Prostate gland (tissue), 2 donors: ENCODE measurements at regions not wholly inside any gene's neighbourhood (a gene's known extent, or its start where the extent isn't known, plus 50 kb on each side); places are given as distances from the start of the nearest gene placed in this dataset.

Experiments
- DNase-seq: peaks from one replicate; pipeline ENCODE4 v3.0.0-alpha.2; 2019; ENCODE audit warnings: low spot score
- H3K27ac ChIP-seq, 2 donors: fragments of 200-600 bp; sonication (generic); 2 replicates each; pipeline ENCODE4 v1.5.1; 2017 to 2019
- H3K27me3 ChIP-seq: fragments of 200-600 bp; sonication (generic); replicated peaks from 2 replicates; pipeline ENCODE4 v1.5.1; 2019; ENCODE audit not compliant: insufficient read depth
- H3K36me3 ChIP-seq, 2 donors: fragments of 200-600 bp; sonication (generic); 1 replicate in 1 of 2; 2 replicates in 1 of 2; pipeline versions ENCODE4 v1.5.1 to v1.8.1; 2017 to 2019
- H3K4me1 ChIP-seq: fragments of 200-600 bp; sonication (generic); replicated peaks from 2 replicates; pipeline ENCODE4 v1.5.1; 2019
- H3K4me3 ChIP-seq, 2 donors: fragments of 200-600 bp; sonication (generic); 2 replicates each; pipeline ENCODE4 v1.5.1; 2017 to 2019
- H3K9me3 ChIP-seq: fragments of 200-600 bp; sonication (generic); 2 replicates; pipeline ENCODE4 v1.5.1; 2017
- CTCF ChIP-seq, 4 experiments: fragments of 200-600 bp in 2 of 4; fragments of 450-650 bp in 2 of 4; sonication (generic) in 2 of 4; IDR thresholded peaks; 1 replicate in 3 of 4; 2 replicates in 1 of 4; pipeline ENCODE4 v1.5.1; 2016 to 2019; ENCODE audit warnings: antibody characterized with exemption in 4 of 4, mild to moderate bottlenecking in 2 of 4, moderate library complexity in 2 of 4
- POLR2A ChIP-seq: fragments of 450-650 bp; IDR thresholded peaks from one replicate; pipeline ENCODE4 v1.6.1; 2016; ENCODE audit warnings: antibody characterized with exemption, mild to moderate bottlenecking
- POLR2AphosphoS5 ChIP-seq: sonication (generic); formaldehyde crosslinking; IDR thresholded peaks from one replicate; pipeline ENCODE4 v1.6.1; 2017; ENCODE audit warnings: antibody characterized with exemption
- WGBS: methylation state at CpG from one replicate; pipeline ENCODE4 v1.1.5; 2018; 5-methylcytosine and 5-hydroxymethylcytosine counted together
- intact Hi-C: fragments of 100-400 bp; cut with DNase I; formaldehyde crosslinking; loops from one replicate; pipeline ENCODE4 v1.14.2; 2022

- intact Hi-C loops = no loop called here
- peak overlapping the region; percentile 60 to 75 for H3K27ac ChIP-seq
- peaks cover 14% of the 10 kb centered on the region for H3K4me1 ChIP-seq
- peak; percentile 79 for DNase-seq
- H3K9me3 ChIP-seq = no peaks in the 10 kb centered on the region
- no peak overlapping the region for H3K4me3 ChIP-seq
- H3K36me3 ChIP-seq = no peaks in the 10 kb centered on the region
- no peaks in the 10 kb centered on the region for H3K27me3 ChIP-seq
- TF ChIP-seq POLR2A = no peak
- TF ChIP-seq POLR2AphosphoS5 = peak; percentile 71
- WGBS = 22% methylated on average over 19 of the region's 19 CpGs
Observed at GRCh38 chr20:57993716-57994431, 234.6 kb downstream of the ANKRD60 start.

- Histone ChIP-seq H3K4me3 (no peak overlapping the region), H3K4me1 (peaks cover 10% of the 10 kb centered on the region), H3K27me3 (no peaks in the 10 kb centered on the region), H3K9me3 (no peaks in the 10 kb centered on the region), H3K36me3 (no peaks in the 10 kb centered on the region), H3K27ac (no peak overlapping the region)
- DNase-seq = no peak
- intact Hi-C loops = no loop called here
- WGBS = 77% methylated on average over 14 of the region's 14 CpGs
- TF ChIP-seq POLR2A (no peak), POLR2AphosphoS5 (no peak), CTCF (IDR thresholded peaks at IDR 0.05) (no peak)
Observed at GRCh38 chr20:57991211-57991881, 237.1 kb downstream of the ANKRD60 start.

GRCh38 chr20:57990396-57990987 is 238.0 kb downstream of the ANKRD60 start:
- intact Hi-C loops = no loop called here
- H3K4me3 ChIP-seq = no peak overlapping the region
- no peaks in the 10 kb centered on the region for H3K36me3 ChIP-seq
- DNase-seq = no peak
- no peak for TF ChIP-seq POLR2AphosphoS5
- TF ChIP-seq CTCF (IDR thresholded peaks at IDR 0.05) = no peak
- no peak for TF ChIP-seq POLR2A
- H3K4me1 ChIP-seq = peaks cover 6% of the 10 kb centered on the region
- H3K9me3 ChIP-seq = no peaks in the 10 kb centered on the region
- no peaks in the 10 kb centered on the region for H3K27me3 ChIP-seq
- H3K27ac ChIP-seq = no peak overlapping the region
- WGBS = 56% methylated on average over 8 of the region's 8 CpGs

GRCh38 chr20:57988828-57989227 is 239.6 kb downstream of the ANKRD60 start:
- H3K36me3 ChIP-seq = no peaks in the 10 kb centered on the region
- intact Hi-C loops = no loop called here

More at GRCh38 chr20:57988828-57989227, 239.6 kb downstream of the ANKRD60 start:
- Histone ChIP-seq H3K27ac (no peak overlapping the region), H3K4me1 (peaks cover 3% of the 10 kb centered on the region), H3K4me3 (no peak overlapping the region), H3K9me3 (no peaks in the 10 kb centered on the region), H3K27me3 (no peaks in the 10 kb centered on the region)
- TF ChIP-seq POLR2A (no peak), POLR2AphosphoS5 (no peak), CTCF (IDR thresholded peaks at IDR 0.05) (no peak)
- WGBS = 91% methylated on average over 9 of the region's 9 CpGs
- no peak for DNase-seq
